Endometrium (tissue), 2 donors: ENCODE measurements at regions not wholly inside any gene's neighbourhood (a gene's known extent, or its start where the extent isn't known, plus 50 kb on each side); places are given as distances from the start of the nearest gene placed in this dataset.
"Not testable (repeated sequence)": the region's sequence is repeated elsewhere in the genome, so short reads cannot be mapped to it uniquely, and the experiment has no call there.

Source experiments
- FAIRE-seq: peaks from 2 replicates; lab custom pipeline; 2012; peaks lifted over from hg19 to GRCh38; lab: Jason Lieb, UNC
- donor health status: control.
- donor health status: control.

DNA sequence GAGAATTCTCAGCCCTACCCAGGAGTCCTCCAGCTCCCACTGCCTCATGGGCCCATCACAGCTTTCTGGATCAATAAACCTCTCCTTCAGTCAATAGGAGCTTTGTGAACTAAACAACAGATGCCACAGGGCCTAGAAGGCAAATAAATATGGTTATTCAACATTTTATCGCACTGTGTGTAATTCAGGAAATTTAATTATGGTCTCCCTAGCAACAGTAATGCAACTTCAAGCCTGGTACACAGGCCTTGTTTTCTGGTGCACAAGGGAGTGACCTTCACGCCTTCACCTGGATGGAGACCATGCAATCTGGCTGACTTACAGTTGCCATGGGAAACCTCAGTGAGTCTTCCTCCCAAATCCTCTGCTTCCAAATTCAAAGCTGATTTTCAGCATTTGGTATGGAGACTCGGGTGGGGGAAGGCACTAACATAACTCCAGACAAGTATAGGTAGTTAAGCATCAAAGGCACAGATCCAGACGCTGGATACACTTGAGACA is 441.0 kb upstream of the NPVF start:
- FAIRE-seq, result no peak

- FAIRE-seq, result no peak
Measured at GRCh38 chr7:25669961-25670841, 441.9 kb upstream of the NPVF start.

GRCh38 chr7:25671111-25671510 is 442.8 kb upstream of the NPVF start:
- peak; percentile 70 for FAIRE-seq

GRCh38 chr7:25672496-25672895 is 444.2 kb upstream of the NPVF start:
- FAIRE-seq, result no peak

DNA sequence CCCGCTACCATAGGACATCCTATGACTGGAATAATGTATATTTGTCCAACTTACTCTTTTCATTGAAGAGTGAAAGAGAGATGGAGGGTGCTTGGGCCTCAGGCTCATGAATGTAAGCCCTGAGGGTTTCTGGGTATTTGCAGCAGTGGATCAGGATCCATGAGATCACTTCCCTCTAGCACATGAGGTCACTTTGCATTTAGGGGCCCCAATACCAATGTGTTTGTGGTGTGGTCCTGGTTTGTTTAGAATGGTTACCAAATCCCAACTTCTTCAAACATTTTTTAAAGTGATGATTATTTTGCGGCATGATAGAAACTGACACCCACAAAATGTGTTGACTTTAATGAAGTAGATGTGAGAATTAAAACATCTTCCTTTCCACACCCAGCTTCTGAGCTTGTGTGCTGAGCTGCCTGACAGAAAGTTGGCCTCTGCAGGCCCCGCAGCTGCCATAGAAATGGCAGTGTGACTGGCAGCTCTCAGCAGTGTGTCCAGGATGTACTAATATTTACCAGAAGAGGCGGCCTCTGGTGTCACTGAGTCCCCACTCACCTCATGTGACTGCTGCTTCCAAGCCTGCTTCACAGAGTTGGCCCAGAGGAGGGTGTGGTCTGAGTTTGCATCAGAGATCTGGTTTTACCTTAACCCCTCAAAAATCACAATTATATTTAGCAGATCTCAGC is 447.6 kb upstream of the NPVF start:
- FAIRE-seq, result no peak

- FAIRE-seq, result no peak
Measured at GRCh38 chr7:25677595-25677994, 449.3 kb upstream of the NPVF start.

DNA sequence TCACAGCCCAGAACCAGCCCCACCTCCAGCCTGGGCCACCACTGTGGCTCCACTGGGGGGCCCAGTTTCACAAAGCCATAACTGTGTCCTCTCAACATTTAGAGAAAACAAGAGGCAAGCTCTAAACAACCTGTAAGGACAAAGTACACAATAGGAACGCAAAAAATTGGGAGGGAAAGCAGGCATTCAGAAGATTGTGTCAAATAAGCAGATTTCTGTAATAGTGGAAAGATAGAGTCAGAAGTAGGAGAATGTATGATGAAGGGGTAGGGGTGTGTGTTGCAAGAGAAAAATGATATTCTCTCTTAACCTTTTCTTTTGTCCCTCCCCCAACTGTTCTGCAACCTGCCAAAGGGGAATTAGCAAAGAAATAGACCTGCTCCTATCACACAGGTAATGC is 449.9 kb upstream of the NPVF start:
- FAIRE-seq, result no peak

DNA sequence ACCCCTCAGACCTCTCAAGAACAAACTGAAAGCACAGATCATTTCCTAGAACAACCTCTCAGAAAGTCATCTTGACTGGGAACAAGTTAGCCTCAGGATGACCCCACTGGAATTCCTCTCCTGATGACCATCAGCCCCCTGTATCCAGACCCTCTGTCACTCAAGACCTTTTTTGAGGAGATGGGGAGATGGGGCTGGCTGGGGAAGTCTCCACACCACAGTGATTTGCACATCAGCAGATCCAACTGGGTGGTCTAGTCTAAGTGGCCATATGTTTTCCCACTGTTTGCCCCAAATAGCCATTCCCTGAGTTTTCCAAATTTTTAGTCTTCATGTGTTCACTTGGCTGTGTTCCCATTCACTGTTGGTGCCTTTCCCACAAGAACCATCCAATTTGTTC is 452.4 kb upstream of the NPVF start:
- no peak for FAIRE-seq

DNA sequence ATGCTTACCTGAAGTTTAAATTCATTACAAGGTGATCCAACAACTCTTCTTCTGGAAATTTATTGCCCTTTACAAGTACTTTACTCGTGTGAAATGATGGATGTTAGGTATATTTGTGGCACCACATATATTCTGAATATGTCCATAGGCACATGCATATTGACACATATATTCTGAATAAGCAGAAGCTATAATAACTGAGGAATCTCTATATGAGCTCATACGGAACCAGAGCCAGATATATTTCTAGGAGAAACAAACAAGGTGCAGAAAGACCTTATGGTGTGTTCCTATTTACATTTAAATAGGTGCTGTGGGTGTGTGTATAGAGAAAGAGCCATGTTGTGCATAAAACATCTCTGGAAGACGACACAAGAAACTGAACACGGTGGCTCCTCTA is 456.1 kb upstream of the NPVF start:
- FAIRE-seq, result no peak

DNA sequence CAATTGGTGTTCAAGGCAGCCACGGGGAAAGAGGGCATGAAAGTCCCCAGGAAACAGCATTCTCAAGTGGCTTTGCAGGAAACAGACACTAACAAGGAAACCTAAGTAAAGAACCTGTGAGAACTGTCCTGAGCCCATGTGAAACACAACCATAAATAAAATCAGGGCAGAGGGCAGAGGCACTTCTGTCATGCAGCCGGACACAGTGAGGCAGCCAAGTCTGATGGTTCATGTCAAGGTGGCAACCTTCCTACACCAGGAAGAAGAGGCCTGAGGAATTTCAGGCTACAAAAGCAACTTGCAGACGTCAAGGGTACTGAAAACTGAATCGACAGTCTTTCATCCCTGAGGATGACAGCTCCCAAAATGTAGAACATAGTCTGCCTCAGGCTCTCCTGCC is 458.2 kb upstream of the NPVF start:
- FAIRE-seq, result no peak

GRCh38 chr7:25694211-25694610 is 457.8 kb upstream of the NFE2L3 start:
- FAIRE-seq, result no peak

DNA sequence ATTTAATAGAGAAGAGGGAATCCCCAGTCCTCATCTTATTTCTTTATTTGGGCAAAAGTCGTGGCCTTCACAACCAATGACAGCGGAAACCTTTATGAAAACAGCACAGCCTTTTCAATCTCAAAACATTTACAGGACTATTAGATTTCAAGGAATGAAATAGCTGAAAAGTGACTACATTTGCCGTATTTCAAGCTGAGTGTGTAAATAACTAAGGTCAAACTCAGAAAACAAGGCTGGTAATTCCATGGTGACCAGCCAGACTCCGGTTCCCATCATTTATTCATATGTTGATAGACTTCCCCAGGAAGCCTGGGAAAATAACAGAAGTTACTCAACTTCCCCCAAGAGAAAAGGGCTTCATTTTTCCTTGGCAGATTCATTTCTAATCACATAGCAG is 457.3 kb upstream of the NFE2L3 start:
- FAIRE-seq, result peak; percentile 59

DNA sequence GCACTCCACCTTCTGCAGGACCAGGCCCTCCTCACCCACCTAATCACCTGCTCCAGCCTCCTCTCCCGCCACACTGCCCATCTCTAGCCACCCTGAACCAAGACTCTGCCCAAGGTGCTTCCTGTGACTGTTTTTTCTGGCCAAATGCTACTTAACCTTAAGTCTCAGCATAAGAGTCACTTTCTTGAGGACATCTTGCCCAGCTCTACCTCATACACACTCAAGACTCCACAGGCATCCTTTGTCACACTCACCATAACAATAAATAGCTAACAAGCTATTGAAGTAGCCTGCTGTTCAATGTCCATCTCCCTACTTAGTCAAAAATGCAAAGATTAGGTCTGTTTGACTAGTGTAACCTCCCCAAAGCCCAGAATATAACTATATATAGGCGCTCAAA is 455.4 kb upstream of the NFE2L3 start:
- FAIRE-seq, result no peak

DNA sequence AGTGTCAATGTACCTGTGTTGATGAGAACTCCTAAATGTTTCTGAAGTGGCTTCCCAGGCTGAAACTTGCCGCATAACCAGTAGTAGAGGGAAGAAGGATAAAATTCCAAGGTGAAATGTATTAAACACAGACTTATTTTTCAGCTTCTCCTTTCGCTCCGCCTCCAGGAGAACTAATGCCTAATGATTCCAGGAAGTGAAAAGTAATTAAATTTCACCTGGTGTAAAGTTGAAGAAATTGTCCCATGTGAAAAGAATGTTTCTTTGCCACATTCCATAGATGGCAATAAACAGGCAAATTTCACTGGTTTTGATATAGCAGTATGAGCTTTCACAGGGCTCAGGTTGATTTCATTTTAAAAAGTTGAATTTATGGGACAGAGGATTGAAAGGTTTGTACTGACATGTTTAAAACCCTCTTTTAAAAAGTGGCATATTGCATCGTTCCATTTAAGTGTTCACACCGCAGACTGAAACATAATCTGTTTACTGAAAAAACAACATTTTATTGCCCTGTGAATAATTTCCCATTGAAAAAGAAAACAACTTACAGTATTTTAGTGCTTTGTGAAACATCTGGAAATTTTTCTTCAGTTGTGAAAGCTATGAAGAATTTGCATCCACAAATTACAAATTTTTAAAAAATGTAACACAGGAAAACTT is 453.4 kb upstream of the NFE2L3 start:
- peak; percentile 97 for FAIRE-seq

DNA sequence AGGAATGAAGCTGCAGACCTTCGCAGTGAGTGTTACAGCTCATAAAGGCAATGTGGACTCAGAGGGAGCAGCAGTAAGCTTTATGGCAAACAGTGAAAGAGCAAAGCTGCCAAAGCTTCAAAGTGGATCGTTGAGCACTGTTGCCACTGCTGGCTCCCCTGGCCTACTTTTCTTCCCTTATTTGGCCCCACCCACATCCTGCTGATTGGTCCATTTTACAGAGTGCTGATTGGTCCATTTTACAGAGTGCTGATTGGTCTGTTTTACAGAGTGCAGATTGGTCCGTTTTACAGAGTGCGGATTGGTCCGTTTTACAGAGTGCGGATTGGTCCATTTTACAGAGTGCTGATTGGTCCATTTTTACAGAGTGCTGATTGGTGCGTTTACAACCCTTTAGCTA is 451.9 kb upstream of the NFE2L3 start:
- not testable (repeated sequence) for FAIRE-seq

- no peak for FAIRE-seq
Measured at GRCh38 chr7:25704413-25704812, 447.6 kb upstream of the NFE2L3 start.

- no peak for FAIRE-seq
Measured at GRCh38 chr7:25706764-25707163, 445.2 kb upstream of the NFE2L3 start.

DNA sequence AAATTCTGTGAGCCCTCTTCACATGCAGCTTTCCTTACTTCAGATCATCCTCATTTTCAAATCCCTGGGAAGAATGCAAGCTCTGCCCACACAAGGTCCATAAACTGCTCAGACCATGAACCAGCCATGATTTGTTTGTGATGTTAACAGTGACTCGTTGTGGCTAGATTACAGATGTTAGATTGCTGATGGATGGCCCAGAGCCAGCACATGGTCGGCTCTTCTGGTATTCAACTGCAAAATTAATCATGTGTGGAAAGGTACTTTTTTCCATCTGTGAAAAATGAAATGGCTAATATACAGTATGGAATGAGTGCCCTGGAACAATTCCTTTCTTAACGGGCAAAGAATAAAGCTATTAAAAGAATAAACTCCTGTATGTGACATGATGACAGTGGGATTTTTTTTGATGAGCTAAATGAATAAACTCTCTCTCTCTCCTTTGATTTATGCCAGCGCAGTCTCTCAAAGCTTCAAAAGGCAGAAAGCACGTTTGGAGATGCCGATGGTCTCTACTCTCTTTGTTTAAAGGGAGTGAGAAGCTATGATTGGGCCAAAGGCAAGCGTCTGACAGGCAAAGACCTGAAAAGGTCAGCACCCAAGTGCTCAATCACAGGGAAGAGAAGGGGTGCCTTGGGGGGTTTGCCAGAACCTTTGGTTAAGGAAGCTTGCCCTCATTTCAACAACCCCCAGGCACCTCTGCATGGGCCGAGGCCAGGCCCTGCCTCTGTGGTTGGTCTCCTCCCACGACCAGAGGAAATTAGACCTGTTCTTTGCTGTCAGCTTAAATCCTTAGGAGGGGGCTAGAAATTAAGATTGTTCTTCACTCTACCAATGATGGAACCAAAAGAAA is 444.0 kb upstream of the NFE2L3 start:
- no peak for FAIRE-seq

- no peak for FAIRE-seq
Measured at GRCh38 chr7:25710959-25711358, 441.0 kb upstream of the NFE2L3 start.

GRCh38 chr7:25711940-25712339 is 440.1 kb upstream of the NFE2L3 start:
- no peak for FAIRE-seq

DNA sequence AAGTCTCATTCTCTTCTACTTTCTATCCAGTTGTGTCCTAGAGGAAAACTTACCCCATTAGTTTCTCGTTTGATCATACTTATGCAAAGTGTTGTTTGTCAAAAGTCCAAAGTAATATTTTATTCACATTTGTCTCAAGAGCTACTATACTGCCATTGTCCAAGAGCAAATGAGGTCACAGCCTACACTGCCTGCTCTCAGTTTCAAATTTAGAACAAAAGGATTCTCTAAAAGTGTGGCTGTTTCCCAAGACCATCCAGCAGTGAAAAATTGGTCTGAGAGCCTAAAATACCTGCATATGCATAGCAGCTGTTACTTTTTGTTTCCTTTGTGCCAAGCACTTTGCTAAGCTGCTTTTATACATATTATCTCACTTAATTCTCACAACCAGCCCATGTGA is 439.5 kb upstream of the NFE2L3 start:
- FAIRE-seq, result no peak

GRCh38 chr7:25714013-25714412 is 438.0 kb upstream of the NFE2L3 start:
- FAIRE-seq, result no peak
